ENCODE measurements at regions not wholly inside any gene's neighbourhood (a gene's known extent, or its start where the extent isn't known, plus 50 kb on each side); places are given as distances from the start of the nearest gene placed in this dataset.

- H3K36me3 ChIP-seq = no peaks in the 10 kb centered on the region
- no peak overlapping the region for H3K27ac ChIP-seq
- intact Hi-C loops (cut with DNase I) = no loop called here
Observed at GRCh38 chr2:139872503-139872902, 1092.3 kb upstream of the NXPH2 start.

DNA sequence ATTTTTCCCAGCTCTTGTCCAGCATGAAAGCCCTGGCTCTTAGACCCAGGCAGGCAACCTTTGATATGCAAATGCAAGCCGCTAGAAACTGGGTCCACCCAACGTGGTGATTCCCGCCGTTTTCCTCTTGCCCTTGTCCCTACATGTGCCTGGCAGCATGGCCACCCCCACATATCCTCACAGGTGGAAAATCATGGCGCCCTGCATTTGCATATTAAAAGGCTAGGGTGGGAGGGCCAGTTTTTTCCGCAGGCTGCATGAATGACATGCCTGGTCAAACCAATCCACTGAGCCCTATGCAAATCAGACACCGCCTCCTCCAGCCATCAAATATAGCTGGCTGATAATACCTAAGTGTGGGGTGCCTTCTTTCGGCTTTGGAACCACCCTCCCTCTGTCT is 1091.8 kb upstream of the NXPH2 start:
- Histone ChIP-seq H3K27ac (no peak overlapping the region), H3K27me3 (no peaks in the 10 kb centered on the region), H3K36me3 (no peaks in the 10 kb centered on the region), H3K4me3 (no peak overlapping the region), H3K9me3 (peaks cover 0 to 8% of the 10 kb centered on the region in 2 donors), H3K4me1 (no peaks in the 10 kb centered on the region)
- no peak for ATAC-seq
- no peak for TF ChIP-seq CTCF (IDR thresholded peaks at IDR 0.05)
- intact Hi-C loops (cut with DNase I) = no loop called here
- DNase-seq = no peak

More at GRCh38 chr2:139872503-139872902, 1092.3 kb upstream of the NXPH2 start:
- no peak for ATAC-seq
- no peak for DNase-seq
- peaks cover 0 to 8% of the 10 kb centered on the region in 2 donors for H3K9me3 ChIP-seq
- TF ChIP-seq CTCF (IDR thresholded peaks at IDR 0.05) = no peak
- no peaks in the 10 kb centered on the region for H3K4me1 ChIP-seq
- no peaks in the 10 kb centered on the region for H3K27me3 ChIP-seq
- H3K4me3 ChIP-seq = no peak overlapping the region

DNA sequence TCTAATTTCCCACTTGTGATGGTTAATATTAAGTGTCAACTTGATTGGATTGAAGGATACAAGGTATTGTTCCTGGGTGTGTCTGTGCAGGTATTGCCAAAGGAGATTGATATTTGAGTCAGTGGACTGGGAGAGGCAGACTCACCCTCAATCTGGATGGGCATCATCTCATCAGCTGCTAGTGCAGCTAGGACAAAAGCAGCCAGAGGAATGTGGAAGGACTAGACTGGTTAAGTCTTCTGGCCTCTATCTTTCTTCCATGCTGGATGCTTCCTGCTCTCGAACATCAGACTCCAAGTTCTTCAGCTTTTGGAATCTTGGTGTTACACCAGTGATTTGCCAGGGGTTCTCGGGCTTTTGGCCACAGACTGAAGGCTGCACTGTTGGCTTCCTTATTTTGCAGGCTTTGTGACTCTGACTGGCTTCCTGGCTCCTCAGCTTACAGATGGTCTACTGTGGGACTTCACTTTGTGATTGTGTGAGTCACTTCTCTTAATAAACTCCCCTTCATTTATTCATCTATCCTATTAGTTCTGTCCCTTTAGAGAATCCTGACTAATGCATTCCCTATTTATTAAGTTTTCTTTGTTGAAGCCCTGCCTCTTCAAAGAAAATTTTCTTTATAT is 1087.5 kb upstream of the NXPH2 start:
- H3K4me1 ChIP-seq = no peaks in the 10 kb centered on the region
- no peak for TF ChIP-seq CTCF (IDR thresholded peaks at IDR 0.05)
- H3K36me3 ChIP-seq = no peaks in the 10 kb centered on the region
- intact Hi-C loops (cut with DNase I) = no loop called here
- H3K27me3 ChIP-seq = no peaks in the 10 kb centered on the region
- DNase-seq (no peak), ATAC-seq (no peak)
- H3K4me3 ChIP-seq = no peak overlapping the region
- no peak overlapping the region for H3K27ac ChIP-seq
- H3K9me3 ChIP-seq = peaks cover 0 to 22% of the 10 kb centered on the region in 2 donors

- intact Hi-C loops (cut with DNase I) = no loop called here
- Histone ChIP-seq H3K36me3 (no peaks in the 10 kb centered on the region), H3K9me3 (peaks cover 0 to 18% of the 10 kb centered on the region in 2 donors), H3K27ac (no peak overlapping the region), H3K27me3 (no peaks in the 10 kb centered on the region), H3K4me1 (no peaks in the 10 kb centered on the region), H3K4me3 (no peak overlapping the region)
- TF ChIP-seq CTCF (IDR thresholded peaks at IDR 0.05) = no peak
- ATAC-seq (no peak), DNase-seq (no peak)
Observed at GRCh38 chr2:139864821-139865302, 1084.7 kb upstream of the NXPH2 start.

- Histone ChIP-seq H3K4me1 (no peaks in the 10 kb centered on the region), H3K4me3 (no peak overlapping the region), H3K27ac (no peak overlapping the region), H3K36me3 (no peaks in the 10 kb centered on the region), H3K27me3 (no peaks in the 10 kb centered on the region), H3K9me3 (no peaks in the 10 kb centered on the region)
- intact Hi-C loops (cut with DNase I) = no loop called here
- TF ChIP-seq CTCF (IDR thresholded peaks at IDR 0.05) = no peak
- no peak for ATAC-seq
- DNase-seq = no peak
Observed at GRCh38 chr2:139854769-139855483, 1074.7 kb upstream of the NXPH2 start.
